ENCODE measurements at regions not wholly inside any gene's neighbourhood (a gene's known extent, or its start where the extent isn't known, plus 50 kb on each side); places are given as distances from the start of the nearest gene placed in this dataset.

GRCh38 chr13:57452228-57452627, 179.3 kb upstream of the PCDH17 start:
- TF ChIP-seq CTCF (IDR thresholded peaks at IDR 0.05; ENCODE audit: insufficient read depth, low read length, poor library complexity, severe bottlenecking) (no peak), EZH2phosphoT487 (conservative IDR thresholded peaks at IDR 0.05; ENCODE audit: low read length) (no peak)
